Endothelial cell of umbilical vein (primary cell): ENCODE measurements at regions not wholly inside any gene's neighbourhood (a gene's known extent, or its start where the extent isn't known, plus 50 kb on each side); places are given as distances from the start of the nearest gene placed in this dataset.

Experiments
- BruUV-seq: library from RNA; stranded (reverse); fragments of 400-500 nt; replicated peaks from 2 replicates; lab custom pipeline; 2021; lab: Mats Ljungman, UMichigan
- CTCF ChIA-PET: fragments of 300-600, 350-600 bp; sonication (Branson Sonifier 250); formaldehyde crosslinking; loops from one replicate; lab custom pipeline; 2021; ENCODE audit warnings: antibody characterized with exemption, inconsistent platforms; lab: Charles Lee
- POLR2A ChIA-PET: fragments of 300-600, 350-600 bp; sonication (Branson Sonifier 250); formaldehyde crosslinking; loops from one replicate; lab custom pipeline; 2021; ENCODE audit warnings: antibody characterized with exemption, inconsistent platforms; lab: Charles Lee
- DNase-seq: peaks from one replicate; pipeline ENCODE4 v3.0.0-alpha.2; 2011; ENCODE audit warnings: low read depth, low spot score
- FAIRE-seq: peaks from 2 replicates; lab custom pipeline; 2011; peaks lifted over from hg19 to GRCh38; lab: Jason Lieb, UNC
- H2AFZ ChIP-seq: 2 replicates; pipeline ENCODE4 v1.6.0; 2012; ENCODE audit warnings: low read depth, low read length, control low read depth, inconsistent platforms
- H3K27ac ChIP-seq: 2 replicates; pipeline ENCODE4 v1.5.1; 2011; ENCODE audit warnings: low read depth, mild to moderate bottlenecking, control low read depth, low read length, moderate library complexity; ENCODE audit not compliant: insufficient read depth
- H3K27me3 ChIP-seq, 2 experiments: 2 replicates each; pipeline versions ENCODE4 v1.6.0 to v1.6.1; 2011; ENCODE audit warnings: low read length in 2 of 2, mixed read lengths in 1 of 2; ENCODE audit not compliant: control insufficient read depth in 2 of 2, insufficient read depth in 2 of 2
- H3K36me3 ChIP-seq, 2 experiments: 2 replicates in 1 of 2; 3 replicates in 1 of 2; pipeline ENCODE4 v1.5.1; 2011; ENCODE audit warnings: low read length in 2 of 2, mild to moderate bottlenecking in 1 of 2, moderate library complexity in 1 of 2; ENCODE audit not compliant: control insufficient read depth in 2 of 2, insufficient read depth in 2 of 2; ENCODE audit errors: extremely low read depth in 1 of 2
- H3K4me1 ChIP-seq: 3 replicates; pipeline ENCODE4 v1.5.1; 2011; ENCODE audit warnings: mild to moderate bottlenecking, low read length; ENCODE audit not compliant: control insufficient read depth, insufficient read depth; ENCODE audit errors: extremely low read depth
- H3K4me2 ChIP-seq: 2 replicates; pipeline ENCODE4 v1.6.1; 2011; ENCODE audit warnings: low read length, control low read depth, mixed read lengths; ENCODE audit not compliant: insufficient read depth
- H3K4me3 ChIP-seq, 3 experiments: fragments of 200-600 bp in 1 of 3; sonication (generic), shearing (Covaris generic) in 1 of 3; replicated peaks in 1 of 3; 2 replicates each; pipeline ENCODE4 v1.5.1; 2011 to 2016; ENCODE audit warnings: control low read depth in 3 of 3, low read length in 3 of 3, mild to moderate bottlenecking in 2 of 3, inconsistent platforms in 1 of 3, low read depth in 1 of 3, moderate library complexity in 1 of 3; ENCODE audit not compliant: insufficient read depth in 1 of 3
- H3K79me2 ChIP-seq: 2 replicates; pipeline ENCODE4 v1.6.0; 2012; ENCODE audit warnings: low read length, inconsistent platforms; ENCODE audit not compliant: control insufficient read depth, insufficient read depth
- H3K9ac ChIP-seq: replicated peaks from 2 replicates; pipeline ENCODE3; 2011; ENCODE audit warnings: low read length, control low read depth; ENCODE audit not compliant: insufficient read depth; ENCODE audit errors: extremely low read depth
- H3K9me1 ChIP-seq: replicated peaks from 3 replicates; pipeline ENCODE4 v1.6.0; 2011; ENCODE audit warnings: mild to moderate bottlenecking, low read length; ENCODE audit not compliant: control insufficient read depth, insufficient read depth; ENCODE audit errors: extremely low read depth
- H3K9me3 ChIP-seq: replicated peaks from 2 replicates; pipeline ENCODE4 v1.5.1; 2012; ENCODE audit warnings: low read length, inconsistent platforms; ENCODE audit not compliant: control insufficient read depth, insufficient read depth
- H4K20me1 ChIP-seq: replicated peaks from 2 replicates; pipeline ENCODE3; 2011; ENCODE audit warnings: mild to moderate bottlenecking, low read length; ENCODE audit not compliant: control insufficient read depth, insufficient read depth; ENCODE audit errors: extremely low read depth
- CTCF ChIP-seq, 2 donors: IDR thresholded peaks; 1 replicate in 1 of 2; 2 replicates in 1 of 2; pipeline ENCODE4 v1.5.1; 2011; ENCODE audit warnings: low read length in 2 of 2, mild to moderate bottlenecking in 2 of 2, moderate library complexity in 2 of 2, control low read depth in 1 of 2, inconsistent platforms in 1 of 2, low read depth in 1 of 2; ENCODE audit not compliant: insufficient read depth in 1 of 2; ENCODE audit errors: extremely low read depth in 1 of 2
- EZH2 ChIP-seq: IDR thresholded peaks from 2 replicates; pipeline ENCODE4 v1.6.1; 2012; ENCODE audit warnings: borderline replicate concordance, low read depth, mild to moderate bottlenecking, moderate library complexity, low read length, inconsistent platforms; ENCODE audit not compliant: severe bottlenecking
- FOS ChIP-seq: IDR thresholded peaks from 2 replicates; pipeline ENCODE4 v1.6.1; 2011; ENCODE audit warnings: mild to moderate bottlenecking, low read length, moderate library complexity, borderline replicate concordance; ENCODE audit not compliant: insufficient read depth
- GATA2 ChIP-seq: IDR thresholded peaks from 2 replicates; pipeline ENCODE4 v1.7.0; 2011; ENCODE audit warnings: low read depth, mild to moderate bottlenecking, moderate library complexity, mixed read lengths, low read length; ENCODE audit not compliant: insufficient read length, insufficient read depth
- JUN ChIP-seq: IDR thresholded peaks from 2 replicates; pipeline ENCODE4 v1.6.1; 2011; ENCODE audit warnings: borderline replicate concordance, low read depth; ENCODE audit not compliant: insufficient read length, insufficient read depth
- MAX ChIP-seq: IDR thresholded peaks from 2 replicates; pipeline ENCODE4 v1.6.1; 2011; ENCODE audit not compliant: insufficient read depth, insufficient read length
- MYC ChIP-seq: IDR thresholded peaks from one replicate; pipeline ENCODE4 v1.6.1; 2011; ENCODE audit warnings: mild to moderate bottlenecking, low read depth, low read length
- POLR2A ChIP-seq: IDR thresholded peaks from 2 replicates; pipeline ENCODE4 v1.6.1; 2012; ENCODE audit warnings: low read depth, mild to moderate bottlenecking, control low read depth, low read length
- POLR2AphosphoS5 ChIP-seq: IDR thresholded peaks from 2 replicates; pipeline ENCODE4 v1.6.1; 2012; ENCODE audit warnings: low read depth, mild to moderate bottlenecking, control low read depth, low read length, moderate library complexity; ENCODE audit not compliant: insufficient read depth
- dilution Hi-C: fragments of 300-500 bp; cut with MboI; formaldehyde crosslinking; loops from one replicate; pipeline ENCODE4 v1.15.0; 2019; ENCODE audit warnings: low sequenced_read_pairs; ENCODE audit not compliant: extremely low pct_ligation_motif_present
- intact Hi-C: fragments of 100-400 bp; cut with micrococcal nuclease; formaldehyde crosslinking; loops from one replicate; pipeline ENCODE4 v1.10.0; 2022

DNA sequence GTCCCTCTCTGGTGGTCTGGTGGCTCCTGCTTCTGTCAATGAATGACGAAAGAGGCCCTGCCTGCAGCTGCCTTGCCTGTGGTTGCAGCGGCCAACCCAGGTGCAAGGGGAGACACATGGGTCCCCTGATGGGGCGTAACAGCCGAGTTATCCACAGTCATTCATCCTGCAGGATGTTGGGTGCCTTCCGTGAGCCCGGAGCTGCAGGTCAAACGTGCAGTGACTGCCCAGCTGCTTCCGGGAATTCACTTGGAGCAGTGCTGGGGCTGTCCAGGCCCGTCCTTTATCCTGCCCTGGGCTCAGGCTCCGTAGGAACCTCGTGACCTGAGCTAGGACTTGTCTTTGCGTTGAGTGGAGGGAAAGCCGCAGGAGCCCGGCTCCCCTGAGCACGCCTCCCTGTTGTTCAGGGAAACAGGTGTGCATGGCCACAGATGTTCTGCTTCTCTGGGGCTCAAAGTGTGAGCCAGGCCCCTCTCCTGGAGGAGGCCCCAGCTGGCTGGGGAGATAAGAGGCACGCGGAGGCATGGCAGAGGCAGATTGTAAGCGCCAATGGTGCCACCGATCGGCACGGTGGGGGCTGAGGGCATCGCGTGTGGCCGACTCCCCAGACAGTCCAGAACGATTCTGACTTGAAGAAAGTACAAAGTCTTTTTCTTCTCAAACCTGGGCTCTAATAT lies 635.4 kb downstream of the BRD1 start:
- Histone ChIP-seq H3K9ac (no peak overlapping the region), H3K9me3 (peaks cover 13% of the 10 kb centered on the region), H3K4me2 (no peak overlapping the region), H4K20me1 (no peaks in the 10 kb centered on the region), H3K27me3 (no peaks in the 10 kb centered on the region), H2AFZ (no peak overlapping the region), H3K4me1 (no peaks in the 10 kb centered on the region), H3K27ac (no peak overlapping the region), H3K4me3 (no peak overlapping the region), H3K9me1 (no peaks in the 10 kb centered on the region), H3K36me3 (no peaks in the 10 kb centered on the region), H3K79me2 (no peaks in the 10 kb centered on the region)
- intact Hi-C loops = no loop called here
- ChIA-PET CTCF (no interaction called here), POLR2A (no interaction called here)
- dilution Hi-C loops = no loop called here
- FAIRE-seq (no peak), DNase-seq (no peak)
- TF ChIP-seq FOS (no peak), JUN (no peak), MAX (no peak), MYC (no peak), POLR2AphosphoS5 (no peak), EZH2 (no peak), POLR2A (no peak), GATA2 (no peak)
- no TSS peak for BruUV-seq

DNA sequence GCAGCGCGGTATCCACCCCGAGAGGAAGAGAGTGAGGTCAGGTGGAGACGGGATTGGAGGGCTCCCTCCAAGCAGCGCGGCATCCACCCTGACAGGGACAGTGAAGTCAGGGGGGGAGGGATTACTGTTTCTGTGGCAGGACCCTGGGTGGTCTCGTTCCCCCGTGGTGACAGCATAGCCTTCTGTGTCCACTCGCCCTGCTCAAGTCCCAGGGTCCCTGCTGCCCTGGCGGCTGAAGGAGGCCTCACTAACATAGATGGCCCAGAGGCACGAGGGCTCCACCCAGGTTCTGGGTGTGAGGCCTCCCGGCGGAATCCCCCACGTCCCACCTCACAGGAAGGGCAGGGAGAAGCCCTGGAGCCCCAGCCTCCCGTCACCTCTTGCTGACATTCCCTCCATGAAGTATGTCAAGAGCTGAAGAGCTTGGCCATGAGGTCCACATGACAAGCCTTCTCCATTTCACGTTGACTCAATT lies 636.1 kb downstream of the BRD1 start:
- BruUV-seq = no TSS peak
- no peak overlapping the region for H3K4me3 ChIP-seq
- FAIRE-seq (no peak), DNase-seq (no peak)
- H3K79me2 ChIP-seq = no peaks in the 10 kb centered on the region
- POLR2A ChIA-PET = no interaction called here
- intact Hi-C loops (no loop called here), dilution Hi-C loops (no loop called here)
- no peaks in the 10 kb centered on the region for H3K9me1 ChIP-seq
- H3K9ac ChIP-seq = no peak overlapping the region
- no peaks in the 10 kb centered on the region for H3K27me3 ChIP-seq
- no peaks in the 10 kb centered on the region for H4K20me1 ChIP-seq
- no peak overlapping the region for H2AFZ ChIP-seq
- no peaks in the 10 kb centered on the region for H3K4me1 ChIP-seq
- no peak overlapping the region for H3K27ac ChIP-seq
- TF ChIP-seq POLR2A (no peak), GATA2 (no peak), POLR2AphosphoS5 (no peak), JUN (no peak), FOS (no peak), MAX (no peak), CTCF (IDR thresholded peaks at IDR 0.05; ENCODE audit: extremely low read depth in 1 of 2, insufficient read depth in 1 of 2, low read depth in 1 of 2, low read length in 2 of 2) (no peak), MYC (no peak), EZH2 (no peak)
- no peaks in the 10 kb centered on the region for H3K36me3 ChIP-seq
- CTCF ChIA-PET = no interaction called here
- H3K9me3 ChIP-seq = peaks cover 17% of the 10 kb centered on the region
- H3K4me2 ChIP-seq = no peak overlapping the region
